HG03575 (cell line): ENCODE measurements at regions not wholly inside any gene's neighbourhood (a gene's known extent, or its start where the extent isn't known, plus 50 kb on each side); places are given as distances from the start of the nearest gene placed in this dataset.
"Not testable (repeated sequence)": the region's sequence is repeated elsewhere in the genome, so short reads cannot be mapped to it uniquely, and the experiment has no call there.

Experiments
- ATAC-seq: cut with Tn5 transposase; IDR thresholded peaks from one replicate; pipeline ENCODE4 v1.9.1; 2021; ENCODE audit not compliant: unreplicated experiment, insufficient number of reproducible peaks, low FRiP score; ENCODE audit errors: extremely low read depth

GRCh38 chr1:244326757-244327156 is 125.0 kb downstream of the ADSS2 start:
- no peak for ATAC-seq

DNA sequence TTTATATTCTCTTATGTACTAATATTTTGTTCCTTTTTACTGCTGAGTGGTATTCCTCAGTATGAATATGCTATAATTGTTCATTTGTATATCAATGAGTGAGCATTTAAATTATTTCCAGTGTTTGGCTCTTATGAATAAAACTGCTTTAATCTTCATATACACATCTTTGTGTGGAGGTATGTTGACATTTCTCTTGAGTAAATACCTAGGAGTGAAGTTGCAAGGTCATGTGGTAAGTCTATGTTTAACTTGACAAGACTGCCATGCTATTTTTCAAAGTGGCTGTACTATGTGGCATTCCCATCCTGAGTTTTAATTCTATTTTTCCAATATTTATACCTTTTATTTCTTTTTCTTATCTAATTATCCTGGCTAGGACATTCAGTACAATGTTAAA is 124.2 kb downstream of the ADSS2 start:
- ATAC-seq = no peak

DNA sequence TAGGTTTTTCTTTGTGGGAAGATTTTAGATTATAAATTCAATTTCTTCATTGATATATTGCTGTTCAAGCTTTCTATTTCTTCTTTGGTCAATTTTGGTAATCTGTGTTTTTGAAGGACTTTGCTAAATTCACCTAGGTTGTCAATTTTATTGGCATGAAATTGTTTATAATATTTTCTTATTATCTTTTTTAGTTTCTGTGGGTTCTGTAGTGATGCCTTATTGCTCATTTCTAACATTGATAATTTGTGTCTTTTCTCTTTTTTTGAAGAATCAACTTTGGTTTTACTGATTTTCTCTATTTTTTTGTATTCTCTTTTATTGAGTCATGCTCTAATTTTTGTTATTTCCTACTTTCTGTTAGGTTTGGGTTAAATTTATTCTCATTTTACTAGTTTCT is 123.2 kb downstream of the ADSS2 start:
- no peak for ATAC-seq

- ATAC-seq = no peak
Measured at GRCh38 chr1:244329591-244330317, 122.0 kb downstream of the ADSS2 start.

- ATAC-seq = no peak
Measured at GRCh38 chr1:244330318-244330625, 121.4 kb downstream of the ADSS2 start.

- ATAC-seq = not testable (repeated sequence)
Measured at GRCh38 chr1:244332761-244333160, 118.9 kb downstream of the ADSS2 start.

GRCh38 chr1:244334315-244334714 is 117.4 kb downstream of the ADSS2 start:
- not testable (repeated sequence) for ATAC-seq

DNA sequence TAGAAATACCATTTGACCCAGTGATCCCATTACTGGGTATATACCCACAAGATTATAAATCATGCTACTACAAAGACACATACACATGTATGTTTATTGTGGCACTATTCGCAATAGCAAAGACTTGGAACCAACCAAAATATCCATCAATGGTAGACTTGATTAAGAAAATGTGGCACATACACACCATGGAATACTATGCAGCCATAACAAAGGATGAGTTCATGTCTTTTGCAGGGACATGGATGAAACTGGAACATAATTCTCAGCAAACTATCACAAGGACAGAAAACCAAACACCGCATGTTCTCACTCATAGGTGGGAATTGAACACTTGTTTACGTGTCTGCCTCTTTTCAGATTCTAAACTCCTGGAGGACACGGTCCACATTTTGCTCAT is 116.9 kb downstream of the ADSS2 start:
- ATAC-seq = not testable (repeated sequence)

DNA sequence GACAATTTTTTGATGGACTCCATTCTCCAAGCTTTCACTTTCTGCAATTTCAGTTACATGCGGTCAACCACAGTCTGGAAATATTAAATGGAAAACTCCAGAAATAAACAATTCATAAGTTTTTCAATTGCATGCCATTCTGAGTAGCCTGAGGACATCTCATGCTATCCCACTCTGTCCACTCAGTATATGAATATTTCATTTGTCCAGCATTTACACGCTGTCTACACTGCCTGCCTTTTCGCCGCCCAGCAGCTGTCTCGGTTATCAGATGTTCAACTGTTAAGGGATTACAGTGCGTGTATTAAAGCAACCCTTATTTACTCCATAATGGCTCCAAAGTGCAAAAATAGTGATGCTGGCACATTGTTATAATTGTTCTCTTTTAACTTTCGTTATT is 116.3 kb downstream of the ADSS2 start:
- no peak for ATAC-seq

DNA sequence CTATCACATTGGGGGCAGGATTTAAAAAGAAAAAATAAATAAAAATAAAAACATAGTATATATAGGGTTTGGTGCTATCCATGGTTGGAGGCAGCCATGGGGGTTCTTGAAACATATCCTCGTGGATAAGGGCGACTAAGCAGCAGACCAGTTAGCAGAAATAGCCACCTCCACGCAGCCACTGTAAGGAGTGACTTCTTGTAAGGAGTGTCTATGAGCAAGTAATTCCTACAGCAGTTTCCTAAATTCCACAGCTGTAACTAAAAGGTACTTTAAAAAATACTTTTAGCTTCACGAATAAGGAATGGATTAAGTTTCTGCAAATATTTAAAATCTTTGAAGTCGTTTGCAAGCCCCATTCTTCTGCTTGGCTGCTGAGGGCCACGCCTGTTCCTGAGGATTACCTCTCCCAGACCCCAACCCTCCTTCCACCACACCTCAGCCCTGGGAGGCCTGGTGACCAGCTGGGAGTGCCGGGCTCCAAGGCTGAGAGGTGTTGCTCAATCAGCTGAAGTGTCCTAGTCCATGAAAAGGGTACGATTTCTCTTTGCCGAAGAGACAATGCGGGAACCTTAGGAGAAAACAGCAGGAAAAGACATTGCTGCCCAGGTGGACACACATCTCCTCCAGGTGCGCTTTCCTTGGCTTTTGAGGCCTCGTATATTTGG is 115.3 kb downstream of the ADSS2 start:
- ATAC-seq = no peak

- ATAC-seq = no peak
Measured at GRCh38 chr1:244337839-244338238, 113.9 kb downstream of the ADSS2 start.

DNA sequence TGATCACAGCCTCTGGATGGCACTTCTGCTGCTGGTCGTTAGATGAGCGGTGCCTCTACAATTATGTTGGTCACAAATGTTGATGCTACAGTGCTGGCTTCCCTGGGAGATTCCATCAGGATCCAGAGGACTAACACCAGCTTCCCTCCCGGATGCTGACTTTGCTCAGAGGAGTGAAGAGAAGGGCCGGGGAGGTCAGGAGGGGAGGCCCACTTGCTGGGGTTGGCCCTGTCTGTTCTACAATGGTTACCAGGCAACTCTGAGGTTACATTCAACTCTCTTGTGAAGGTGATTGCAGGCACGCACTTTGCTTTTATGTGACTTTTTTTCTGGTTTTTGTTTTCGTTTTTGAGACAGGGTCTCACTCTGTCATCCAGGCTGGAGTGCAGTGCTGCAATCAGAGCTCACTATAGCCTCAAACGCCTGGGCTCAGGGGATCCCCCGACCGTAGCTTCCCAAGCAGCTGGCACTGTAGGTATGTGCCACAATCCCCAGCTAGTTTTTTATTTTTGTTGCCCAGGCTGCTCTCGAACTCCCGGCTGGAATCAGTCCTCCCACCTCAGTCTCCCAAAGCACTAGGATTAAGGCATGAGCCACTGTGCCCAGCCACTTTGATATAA is 112.5 kb downstream of the ADSS2 start:
- ATAC-seq = no peak

GRCh38 chr1:244339776-244340175 is 111.9 kb downstream of the ADSS2 start:
- no peak for ATAC-seq

GRCh38 chr1:244340396-244340795 is 111.3 kb downstream of the ADSS2 start:
- ATAC-seq = no peak

- no peak for ATAC-seq
Measured at GRCh38 chr1:244341455-244342450, 110.0 kb downstream of the ADSS2 start.

- ATAC-seq = no peak
Measured at GRCh38 chr1:244344001-244344400, 107.7 kb downstream of the ADSS2 start.

DNA sequence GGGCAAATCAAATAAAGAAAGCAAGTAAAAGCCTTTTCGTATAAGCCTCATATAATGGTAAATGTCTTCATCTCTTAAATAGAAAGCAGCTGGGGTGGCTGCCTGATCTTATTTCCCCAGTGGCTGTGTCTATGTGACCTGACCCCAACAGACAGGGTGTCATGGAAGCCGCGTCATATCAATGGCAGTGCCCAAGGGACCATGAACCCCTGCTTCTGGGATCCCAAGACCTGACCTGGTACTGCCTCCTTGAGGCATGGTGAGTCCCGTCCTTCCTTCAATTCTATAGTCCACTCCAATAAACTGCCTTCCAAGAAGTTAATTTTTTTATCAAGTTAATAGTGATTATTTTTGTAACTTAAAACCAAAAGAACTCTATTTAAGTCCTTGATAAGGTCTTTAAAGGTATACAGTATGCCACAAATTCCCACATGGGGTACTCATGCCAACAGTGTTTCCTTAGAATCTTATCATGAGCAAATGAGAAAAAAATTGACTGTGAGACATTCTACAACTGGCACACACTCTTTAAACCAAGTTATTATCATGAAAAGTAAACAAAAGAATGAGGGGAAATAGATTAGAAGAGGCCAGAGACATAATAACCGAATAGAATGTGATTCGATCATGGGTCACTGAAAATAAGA is 104.6 kb downstream of the ADSS2 start:
- ATAC-seq = no peak

DNA sequence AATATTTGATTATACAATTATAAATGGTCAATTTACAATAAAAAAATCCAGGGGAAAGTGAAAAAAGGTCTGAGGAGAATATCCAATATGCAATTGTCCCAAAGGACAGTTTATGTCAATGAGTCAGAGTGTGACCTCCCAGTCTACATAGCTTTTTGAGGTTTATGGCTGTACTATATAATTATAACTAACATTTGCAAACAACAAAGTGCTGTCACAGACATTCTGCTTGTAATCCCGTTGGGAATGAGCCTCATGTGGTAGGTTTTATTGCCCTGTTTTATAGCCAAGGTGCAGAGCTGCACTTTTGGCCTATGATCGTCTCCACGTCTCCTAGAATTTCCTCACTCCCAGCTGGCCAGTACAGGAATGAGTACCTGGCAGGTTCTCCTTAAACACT is 103.8 kb downstream of the ADSS2 start:
- ATAC-seq = no peak

DNA sequence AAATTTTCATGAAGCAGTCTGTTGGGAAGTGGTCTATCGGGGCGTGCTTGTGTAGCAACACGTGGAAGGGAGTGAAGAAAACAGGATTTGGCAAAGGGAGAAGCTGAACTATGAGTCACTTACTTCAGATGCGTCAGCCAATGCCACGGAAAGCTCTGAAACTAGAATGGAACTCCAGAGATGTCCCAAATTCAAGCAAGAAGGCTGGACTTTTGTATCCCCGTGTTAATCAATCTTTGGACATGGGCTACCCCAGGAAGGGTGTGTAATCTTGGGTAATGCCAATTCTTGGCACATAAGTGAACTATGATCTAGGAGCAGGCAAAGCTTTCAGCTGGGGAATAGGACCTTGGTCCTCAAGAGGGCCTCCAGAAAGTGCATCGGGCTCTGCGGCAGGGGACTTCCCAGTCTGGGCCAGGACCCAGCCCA is 102.6 kb downstream of the ADSS2 start:
- no peak for ATAC-seq
